NCI-H146 treated with DMSO at 0.1 percent for 48 hours (cell line): ENCODE measurements at regions not wholly inside any gene's neighbourhood (a gene's known extent, or its start where the extent isn't known, plus 50 kb on each side); places are given as distances from the start of the nearest gene placed in this dataset.

Experiments used
- DNase-seq: peaks from one replicate; lab custom pipeline; 2025; ENCODE audit not compliant: unreplicated experiment; lab: John Stamatoyannopoulos, UW

DNA sequence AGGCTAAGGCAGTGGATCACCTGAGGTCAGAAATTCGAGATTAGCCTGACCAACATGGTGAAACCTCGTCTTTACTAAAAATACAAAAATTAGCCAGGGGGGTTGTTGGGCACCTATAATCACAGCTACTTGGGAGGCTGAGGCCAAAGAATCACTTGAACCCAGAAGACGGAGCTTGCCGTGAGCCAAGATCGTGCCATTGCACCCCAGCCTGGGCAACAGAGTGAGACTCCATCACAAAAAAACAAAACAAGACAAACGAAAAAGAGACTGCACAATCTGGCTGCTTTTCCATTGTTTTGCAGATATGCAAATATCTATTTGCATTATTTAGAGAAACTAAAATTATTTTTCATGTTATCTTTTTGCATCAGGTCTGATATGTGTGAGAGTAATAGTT, 83.6 kb downstream of the ZNF486 start:
- no peak for DNase-seq

DNA sequence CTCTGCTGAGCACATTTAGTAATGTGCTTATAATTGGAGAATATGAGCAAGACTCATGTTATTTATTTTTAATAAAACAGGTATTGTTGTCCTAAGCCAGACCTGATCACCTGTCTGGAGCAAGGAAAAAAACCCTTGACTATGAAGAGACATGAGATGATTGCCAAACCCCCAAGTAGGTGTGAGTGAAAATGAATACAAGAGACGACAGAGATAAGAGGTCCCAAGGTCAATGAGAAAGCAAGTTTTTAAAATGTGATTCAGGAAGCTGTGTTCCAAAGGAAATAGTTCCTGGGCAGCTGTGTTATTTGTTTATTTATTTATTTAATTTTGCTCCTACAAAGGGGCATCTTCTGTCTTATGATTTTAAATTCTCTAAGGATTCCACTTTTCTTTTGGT, 83.1 kb downstream of the ZNF486 start:
- no peak for DNase-seq
